Sciatic nerve (tissue), 2 donors: ENCODE measurements at regions not wholly inside any gene's neighbourhood (a gene's known extent, or its start where the extent isn't known, plus 50 kb on each side); places are given as distances from the start of the nearest gene placed in this dataset.

Source experiments
- ATAC-seq: fragments of 200-7000 bp; cut with Tn5 transposase; one replicate; pipeline ENCODE4 v1.9.1; 2020; ENCODE audit warnings: mild to moderate bottlenecking, moderate library complexity
- DNase-seq: peaks from one replicate; pipeline ENCODE4 v3.0.0-alpha.2; 2020; ENCODE audit warnings: low spot score
- intact Hi-C: fragments of 100-400 bp; cut with DNase I; formaldehyde crosslinking; loops from one replicate; pipeline ENCODE4 v1.14.2; 2022
- donor health status: DM: no; HTN: no; CAD: no.
- donor health status: DM: no; HTN: no; CAD: no.

- ATAC-seq = no peak
- no peak for DNase-seq
- intact Hi-C loops = no loop called here
These were observed 64.5 kb upstream of the ARHGAP5 start for GRCh38 chr14:32012571-32012970.

DNA sequence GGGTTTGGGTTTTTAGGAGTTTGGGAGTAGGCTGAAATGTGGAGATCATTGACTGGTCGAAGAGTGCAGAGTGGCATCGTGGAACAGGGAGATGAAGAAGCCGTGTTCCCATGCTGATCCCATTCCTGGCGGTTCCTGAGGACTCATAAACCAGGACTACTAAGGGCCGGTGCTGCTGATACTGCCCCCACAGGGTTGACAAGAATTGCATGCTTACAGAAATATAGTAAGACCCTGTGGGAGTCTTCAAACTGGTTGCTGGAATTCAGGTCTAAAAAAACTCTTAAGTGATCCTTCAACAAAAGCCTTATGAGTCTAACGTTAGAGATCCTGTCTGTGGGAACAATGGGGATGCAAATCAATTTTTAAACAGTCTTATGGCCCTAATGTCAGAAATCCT, 64.0 kb upstream of the ARHGAP5 start:
- ATAC-seq (no peak), DNase-seq (no peak)
- intact Hi-C loops = no loop called here

DNA sequence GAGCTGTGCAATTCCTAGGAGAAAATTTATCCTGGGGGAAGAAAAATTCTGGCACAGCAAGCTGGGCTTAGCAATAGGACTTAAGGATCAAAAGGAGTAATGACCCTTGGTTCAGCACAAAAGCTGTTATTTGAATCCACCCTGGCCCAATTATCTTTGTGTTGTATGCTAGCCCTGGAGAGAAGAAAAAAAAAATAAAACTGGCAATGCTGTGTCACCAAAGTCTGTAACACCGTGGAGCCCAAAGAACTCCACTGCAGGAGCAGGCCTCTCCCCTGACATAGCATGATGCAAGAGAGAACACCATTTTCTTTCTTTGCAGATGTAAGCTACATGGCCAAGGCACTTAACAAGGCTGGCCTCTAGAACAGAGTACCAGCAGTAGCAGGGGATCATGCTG, 63.0 kb upstream of the ARHGAP5 start:
- ATAC-seq = no peak
- DNase-seq = no peak
- intact Hi-C loops = no loop called here

DNA sequence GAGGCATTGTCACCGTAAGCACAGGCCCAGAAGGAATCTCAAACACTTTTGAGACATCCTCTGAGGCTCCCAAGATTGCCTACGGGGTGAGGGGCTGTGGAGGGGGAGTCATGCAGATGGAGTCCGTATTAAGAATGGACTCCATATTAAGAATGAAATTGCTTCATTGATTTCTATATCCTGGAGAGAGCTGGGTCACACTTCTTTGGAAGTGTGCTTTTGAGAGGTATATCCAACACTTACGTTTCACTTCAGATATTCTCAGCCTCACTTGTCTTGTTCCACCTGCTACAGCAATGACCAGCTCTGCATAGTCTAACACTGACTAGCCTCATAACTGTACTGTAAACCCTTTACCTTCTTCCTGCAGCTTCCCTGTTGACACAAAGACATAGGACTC, 62.6 kb upstream of the ARHGAP5 start:
- DNase-seq (no peak), ATAC-seq (no peak)
- intact Hi-C loops = no loop called here

- intact Hi-C loops = no loop called here
- ATAC-seq = no peak
These were observed 61.9 kb upstream of the ARHGAP5 start for GRCh38 chr14:32015166-32015565.

DNA sequence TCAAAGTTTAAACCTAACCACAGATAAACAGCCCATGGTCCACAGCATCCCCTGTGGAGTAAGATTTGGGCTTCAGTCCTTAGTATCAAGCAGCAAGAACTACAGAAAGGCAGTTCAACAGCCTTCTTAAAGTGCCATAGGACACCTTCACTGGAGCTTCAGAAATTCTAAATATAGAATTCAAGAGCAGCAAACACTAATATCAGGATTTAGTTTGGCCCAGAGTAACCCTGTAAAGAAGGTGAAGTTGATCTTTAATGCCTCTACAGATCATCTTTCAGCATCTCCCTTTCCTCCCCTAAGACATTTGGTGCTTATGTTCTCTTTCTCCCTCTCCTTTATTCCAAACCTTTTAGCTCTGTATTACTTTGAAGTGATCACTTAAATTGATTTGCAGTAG, 59.5 kb upstream of the ARHGAP5 start:
- no peak for DNase-seq
- peak; percentile 81 for ATAC-seq
- intact Hi-C loops = no loop called here

More at GRCh38 chr14:32015166-32015565, 61.9 kb upstream of the ARHGAP5 start:
- no peak for DNase-seq

DNA sequence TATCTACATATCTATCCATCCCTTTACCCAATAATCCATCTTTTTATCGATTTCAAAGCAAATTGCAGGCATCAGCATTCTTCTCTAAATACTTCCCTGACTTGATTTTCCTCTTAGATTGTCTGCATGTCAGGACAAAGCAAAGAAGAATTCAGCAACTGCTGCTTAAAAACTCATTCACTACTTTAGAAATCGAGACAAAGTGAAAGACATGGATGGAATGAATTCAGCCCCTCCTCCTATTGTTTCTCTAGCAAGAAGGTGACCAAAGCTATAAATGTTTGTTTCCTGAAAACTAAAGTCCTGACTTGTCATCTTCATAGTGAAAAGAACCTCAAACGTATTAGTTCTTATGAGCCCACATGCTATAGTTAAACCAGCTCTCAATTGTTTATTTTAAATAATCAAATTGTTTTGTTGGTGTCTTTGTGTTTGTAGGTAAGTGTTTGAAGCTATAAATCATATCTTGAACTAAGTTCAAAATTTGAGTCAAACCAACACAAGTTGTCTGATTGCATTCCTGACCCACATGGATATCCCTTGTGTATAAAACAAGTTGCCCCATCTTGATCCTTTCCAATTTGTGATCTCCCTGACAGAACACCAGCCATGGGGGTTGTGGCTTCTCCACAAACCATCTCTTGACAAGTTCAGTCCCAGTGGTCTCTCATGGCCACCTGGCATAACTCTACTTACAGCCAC, 58.6 kb upstream of the ARHGAP5 start:
- intact Hi-C loops = no loop called here
- ATAC-seq (no peak), DNase-seq (no peak)

DNA sequence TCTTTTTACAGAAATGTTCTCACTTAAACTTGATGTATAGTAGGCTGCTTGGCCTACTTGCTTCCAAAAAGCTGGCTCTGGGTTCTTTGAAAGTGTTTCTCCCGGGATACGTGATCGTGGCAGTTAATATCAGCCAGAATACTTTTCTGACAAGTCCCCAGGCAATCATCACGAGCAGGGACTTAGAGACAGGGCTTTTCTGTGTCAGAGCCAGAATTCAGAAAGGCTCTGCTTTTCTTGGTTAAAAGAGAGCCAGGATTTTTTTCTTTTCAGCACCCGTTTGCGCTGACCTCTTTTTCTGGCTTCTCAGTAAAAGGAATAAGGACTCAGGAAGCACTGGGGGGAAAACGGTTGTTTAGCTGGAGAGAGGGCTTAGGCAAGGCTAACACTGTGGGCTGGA, 57.8 kb upstream of the ARHGAP5 start:
- ATAC-seq (peak; percentile 59), DNase-seq (no peak)
- intact Hi-C loops = no loop called here

GRCh38 chr14:32020882-32021281, 56.2 kb upstream of the ARHGAP5 start:
- ATAC-seq (no peak), DNase-seq (no peak)
- intact Hi-C loops = no loop called here

DNA sequence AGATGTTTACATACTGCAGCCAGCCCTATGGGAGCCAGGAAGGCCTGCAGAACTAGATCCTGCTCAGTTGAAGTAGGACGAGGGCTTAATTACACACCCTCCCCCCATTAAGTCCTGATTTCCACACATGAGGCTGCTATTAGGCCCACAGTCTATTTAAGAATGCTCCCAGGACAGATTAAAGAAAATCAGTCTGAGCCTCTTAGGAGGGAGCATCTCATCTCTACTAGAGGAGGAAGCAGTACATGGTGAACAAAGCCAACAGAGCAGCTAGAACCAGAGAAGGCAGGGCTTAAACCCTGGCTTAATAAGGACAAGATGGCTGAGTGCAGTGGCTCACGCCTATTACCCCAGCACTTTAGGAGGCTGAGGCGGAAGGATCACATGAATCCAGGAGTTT, 55.8 kb upstream of the ARHGAP5 start:
- no peak for DNase-seq
- ATAC-seq = no peak
- intact Hi-C loops = no loop called here

DNA sequence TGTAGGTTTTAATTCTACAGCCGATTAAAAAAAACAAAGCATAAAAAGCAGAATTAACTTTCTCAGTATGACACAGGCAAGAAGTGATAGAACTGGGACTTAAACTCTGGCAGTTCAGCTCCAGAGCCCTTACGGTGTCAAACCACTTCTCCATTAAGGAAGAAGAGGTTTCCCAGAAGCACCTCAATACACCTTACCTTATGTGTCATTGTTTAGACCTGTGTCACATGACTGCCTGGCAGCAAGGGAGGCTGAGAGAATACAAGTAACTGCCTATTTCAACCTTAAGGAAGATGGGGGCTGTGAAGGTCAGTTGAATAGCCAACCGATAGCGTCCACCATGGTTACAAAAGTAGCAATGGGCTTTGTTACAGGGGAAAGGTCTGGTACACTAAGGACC, 54.6 kb upstream of the ARHGAP5 start:
- ATAC-seq (no peak), DNase-seq (no peak)
- intact Hi-C loops = no loop called here

GRCh38 chr14:32022938-32023466, 54.1 kb upstream of the ARHGAP5 start:
- intact Hi-C loops = no loop called here
- DNase-seq (no peak), ATAC-seq (peak; percentile 83)

- DNase-seq (no peak), ATAC-seq (no peak)
- intact Hi-C loops = no loop called here
These were observed 53.6 kb upstream of the ARHGAP5 start for GRCh38 chr14:32023540-32023939.

- no peak for ATAC-seq
- no peak for DNase-seq
- intact Hi-C loops = no loop called here
These were observed 49.7 kb upstream of the ARHGAP5 start for GRCh38 chr14:32027255-32027939.
